ENCODE measurements at regions not wholly inside any gene's neighbourhood (a gene's known extent, or its start where the extent isn't known, plus 50 kb on each side); places are given as distances from the start of the nearest gene placed in this dataset.

DNA sequence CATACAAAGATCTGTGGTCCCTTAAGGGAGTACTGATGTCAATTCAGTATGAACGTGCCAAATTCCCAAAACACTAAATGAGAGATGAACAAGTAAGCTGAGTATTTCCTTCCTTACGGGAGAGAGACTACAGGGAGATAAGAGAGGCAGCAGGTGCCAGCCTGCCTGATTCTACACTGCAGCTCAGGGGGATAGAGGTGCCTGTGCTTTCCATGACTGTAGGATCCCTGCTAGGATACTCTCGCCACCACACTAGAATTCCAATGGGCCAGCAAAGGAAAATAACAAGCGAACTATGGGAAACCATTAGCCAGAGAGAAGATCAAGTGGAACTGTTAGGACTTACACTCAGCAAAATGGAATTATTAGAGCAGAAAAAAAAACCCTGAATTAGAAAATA, 198.5 kb upstream of the BTBD3 start:
- TF ChIP-seq, protein P1, sequence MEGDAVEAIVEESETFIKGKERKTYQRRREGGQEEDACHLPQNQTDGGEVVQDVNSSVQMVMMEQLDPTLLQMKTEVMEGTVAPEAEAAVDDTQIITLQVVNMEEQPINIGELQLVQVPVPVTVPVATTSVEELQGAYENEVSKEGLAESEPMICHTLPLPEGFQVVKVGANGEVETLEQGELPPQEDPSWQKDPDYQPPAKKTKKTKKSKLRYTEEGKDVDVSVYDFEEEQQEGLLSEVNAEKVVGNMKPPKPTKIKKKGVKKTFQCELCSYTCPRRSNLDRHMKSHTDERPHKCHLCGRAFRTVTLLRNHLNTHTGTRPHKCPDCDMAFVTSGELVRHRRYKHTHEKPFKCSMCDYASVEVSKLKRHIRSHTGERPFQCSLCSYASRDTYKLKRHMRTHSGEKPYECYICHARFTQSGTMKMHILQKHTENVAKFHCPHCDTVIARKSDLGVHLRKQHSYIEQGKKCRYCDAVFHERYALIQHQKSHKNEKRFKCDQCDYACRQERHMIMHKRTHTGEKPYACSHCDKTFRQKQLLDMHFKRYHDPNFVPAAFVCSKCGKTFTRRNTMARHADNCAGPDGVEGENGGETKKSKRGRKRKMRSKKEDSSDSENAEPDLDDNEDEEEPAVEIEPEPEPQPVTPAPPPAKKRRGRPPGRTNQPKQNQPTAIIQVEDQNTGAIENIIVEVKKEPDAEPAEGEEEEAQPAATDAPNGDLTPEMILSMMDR (conservative IDR thresholded peaks at IDR 0.05), result no peak
- TF ChIP-seq EZH2 (IDR thresholded peaks at IDR 0.05; ENCODE audit: low read depth), result no peak
